GM12878 (cell line): ENCODE measurements at regions not wholly inside any gene's neighbourhood (a gene's known extent, or its start where the extent isn't known, plus 50 kb on each side); places are given as distances from the start of the nearest gene placed in this dataset.

Experiments used
- ATAC-seq: fragments of 200-7000 bp; cut with Tn5 transposase; 3 replicates; pipeline ENCODE4 v1.9.1; 2020; ENCODE audit warnings: mild to moderate bottlenecking, moderate library complexity
- BruUV-seq: library from RNA; stranded (reverse); fragments of 400-500 nt; replicated peaks from 2 replicates; lab custom pipeline; 2021; lab: Mats Ljungman, UMichigan
- CTCF ChIA-PET: fragments of 300-600 bp; sonication (Branson Sonifier 250); formaldehyde crosslinking; extraction: SDS; loops from one replicate; lab custom pipeline; 2021; ENCODE audit warnings: inconsistent platforms; lab: Yijun Ruan, JAX
- POLR2A ChIA-PET: fragments of 350-600 bp; formaldehyde crosslinking; extraction: SDS; loops from one replicate; lab custom pipeline; 2021; ENCODE audit warnings: inconsistent platforms; lab: Charles Lee
- RAD21 ChIA-PET: fragments of 300-600 bp; sonication (Branson Sonifier 250); formaldehyde crosslinking; loops from one replicate; lab custom pipeline; 2023; ENCODE audit warnings: antibody characterized with exemption; ENCODE audit not compliant: unreplicated experiment; lab: Charles Lee
- SMC1A ChIA-PET: fragments of 300-600 bp; sonication (Branson Sonifier 250); formaldehyde crosslinking; loops from one replicate; lab custom pipeline; 2023; ENCODE audit not compliant: unreplicated experiment, uncharacterized antibody; lab: Charles Lee
- DNase-seq: peaks from one replicate; pipeline ENCODE4 v3.0.0-alpha.2; 2011; ENCODE audit warnings: low read depth, low spot score
- FAIRE-seq: peaks from 3 replicates; lab custom pipeline; 2011; peaks lifted over from hg19 to GRCh38; lab: Jason Lieb, UNC
- H2AFZ ChIP-seq: 2 replicates; pipeline ENCODE4 v1.6.0; 2011; ENCODE audit warnings: low read depth, low read length, control low read depth; ENCODE audit not compliant: control insufficient read depth
- H3K27ac ChIP-seq: 2 replicates; pipeline ENCODE4 v1.5.1; 2011; ENCODE audit warnings: control low read depth; ENCODE audit not compliant: control insufficient read depth, insufficient read depth
- H3K27me3 ChIP-seq, 2 experiments: replicated peaks in 1 of 2; 2 replicates each; pipeline versions ENCODE4 v1.6.0 to v1.6.1; 2011; ENCODE audit warnings: low read length in 1 of 2; ENCODE audit not compliant: control insufficient read depth in 2 of 2, insufficient read depth in 2 of 2
- H3K36me3 ChIP-seq, 2 experiments: 2 replicates each; pipeline ENCODE4 v1.5.1; 2011; ENCODE audit warnings: low read length in 1 of 2; ENCODE audit not compliant: control insufficient read depth in 2 of 2, insufficient read depth in 2 of 2
- H3K4me1 ChIP-seq: 2 replicates; pipeline ENCODE4 v1.6.1; 2011; ENCODE audit warnings: mild to moderate bottlenecking, low read length, moderate library complexity, mixed read lengths; ENCODE audit not compliant: control insufficient read depth, insufficient read depth
- H3K4me2 ChIP-seq: 2 replicates; pipeline ENCODE4 v1.6.0; 2011; ENCODE audit warnings: control low read depth; ENCODE audit not compliant: control insufficient read depth, insufficient read depth
- H3K4me3 ChIP-seq: fragments of 200-600 bp; sonication (generic); 2 replicates; pipeline ENCODE4 v1.5.1; 2016
- H3K79me2 ChIP-seq: 2 replicates; pipeline ENCODE4 v1.6.0; 2011; ENCODE audit warnings: low read length; ENCODE audit not compliant: control insufficient read depth, insufficient read depth
- H3K9ac ChIP-seq: 2 replicates; pipeline ENCODE4 v1.8.0; 2011; ENCODE audit warnings: low read length, control low read depth, mixed read lengths; ENCODE audit not compliant: control insufficient read depth, insufficient read depth
- H3K9me3 ChIP-seq: replicated peaks from 3 replicates; pipeline ENCODE4 v1.5.1; 2011; ENCODE audit warnings: mild to moderate bottlenecking, low read length; ENCODE audit not compliant: control insufficient read depth, insufficient read depth
- H4K20me1 ChIP-seq: 2 replicates; pipeline ENCODE4 v1.6.0; 2011; ENCODE audit not compliant: control insufficient read depth, insufficient read depth
- ESRRA ChIP-seq: IDR thresholded peaks from 2 replicates; pipeline ENCODE4 v1.6.1; 2012; ENCODE audit warnings: mild to moderate bottlenecking, low read length, improper control_type of control experiment
- HDGF ChIP-seq: fragments of 450-650 bp; IDR thresholded peaks from 2 replicates; pipeline ENCODE4 v1.6.1; 2016; ENCODE audit warnings: antibody characterized with exemption
- MAX ChIP-seq: IDR thresholded peaks from 2 replicates; pipeline ENCODE4 v1.6.1; 2012; ENCODE audit warnings: low read depth, low read length, improper control_type of control experiment
- MTA3 ChIP-seq: IDR thresholded peaks from 2 replicates; pipeline ENCODE4 v1.6.1; 2012; ENCODE audit warnings: low read length, inconsistent platforms, borderline replicate concordance
- NFIC ChIP-seq: IDR thresholded peaks from 2 replicates; pipeline ENCODE4 v1.6.1; 2012; ENCODE audit warnings: low read depth, mild to moderate bottlenecking, inconsistent platforms, low read length, moderate library complexity
- NR2C1 ChIP-seq: fragments of 450-650 bp; IDR thresholded peaks from 2 replicates; pipeline ENCODE4 v1.6.1; 2017; ENCODE audit warnings: antibody characterized with exemption, mild to moderate bottlenecking, moderate library complexity
- NR2F1 ChIP-seq: fragments of 450-650 bp; conservative IDR thresholded peaks from 2 replicates; pipeline ENCODE4 v1.6.1; 2017; ENCODE audit warnings: mild to moderate bottlenecking
- POLR2AphosphoS5 ChIP-seq: IDR thresholded peaks from 2 replicates; pipeline ENCODE4 v1.6.1; 2011; ENCODE audit warnings: mild to moderate bottlenecking, low read length, inconsistent platforms
- SMAD5 ChIP-seq: IDR thresholded peaks from 2 replicates; pipeline ENCODE4 v1.6.1; 2016; ENCODE audit warnings: antibody characterized with exemption, low read depth
- SMC3 ChIP-seq: IDR thresholded peaks from 2 replicates; pipeline ENCODE4 v1.6.1; 2011; ENCODE audit warnings: low read length, improper control_type of control experiment, borderline replicate concordance
- TBL1XR1 ChIP-seq: IDR thresholded peaks from 2 replicates; pipeline ENCODE4 v1.6.1; 2012; ENCODE audit warnings: low read depth, low read length, improper control_type of control experiment
- ZBED1 ChIP-seq: IDR thresholded peaks from 2 replicates; pipeline ENCODE4 v1.6.1; 2016; ENCODE audit warnings: borderline replicate concordance
- ZSCAN29 ChIP-seq: fragments of 450-650 bp; IDR thresholded peaks from 2 replicates; pipeline ENCODE4 v1.6.1; 2017; ENCODE audit warnings: mild to moderate bottlenecking, moderate library complexity
- ZZZ3 ChIP-seq: IDR thresholded peaks from 2 replicates; pipeline ENCODE4 v1.6.1; 2011; ENCODE audit warnings: low read depth; ENCODE audit not compliant: control insufficient read depth, insufficient read length
- WGBS: methylation state at CpG from one replicate; pipeline ENCODE4 v1.1.6; 2016; ENCODE audit warnings: low lambda C conversion rate; ENCODE audit not compliant: insufficient replicate concordance, insufficient coverage; ENCODE audit errors: missing lambda C conversion rate; 5-methylcytosine and 5-hydroxymethylcytosine counted together
- in situ Hi-C: fragments of 300-500 bp; cut with MboI; formaldehyde crosslinking; loops from 9 replicates; pipeline ENCODE4 v1.14.3; 2018; ENCODE audit warnings: mixed read lengths
- intact Hi-C: fragments of 100-400 bp; cut with micrococcal nuclease; formaldehyde crosslinking; loops from one replicate; pipeline ENCODE4 v1.14.2; 2022; ENCODE audit not compliant: unreplicated experiment
- TF ChIP-seq, protein P1 (sequence below): fragments of 450-650 bp; IDR thresholded peaks from 2 replicates; pipeline ENCODE4 v1.6.1; 2017; ENCODE audit warnings: borderline replicate concordance
- TF ChIP-seq, protein P2 (sequence below): fragments of 450-650 bp; IDR thresholded peaks from 2 replicates; pipeline ENCODE4 v1.6.1; 2016; ENCODE audit warnings: mild to moderate bottlenecking

DNA sequence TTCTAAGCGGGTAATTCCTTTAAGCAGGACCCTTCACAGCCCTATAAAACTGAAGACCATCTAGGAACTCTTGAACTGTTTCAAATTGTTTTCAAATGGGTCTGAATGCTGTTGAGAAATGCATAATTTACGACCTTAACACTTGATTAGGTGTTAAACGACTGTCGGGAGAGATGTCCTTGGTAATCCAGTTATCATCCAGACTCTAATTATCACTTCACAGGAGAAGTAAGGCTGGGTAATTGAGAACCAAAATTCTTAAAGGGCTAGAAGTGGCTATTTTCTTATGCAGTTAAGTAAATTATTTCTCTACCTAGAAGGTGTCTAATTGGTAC is 276.7 kb upstream of the TBC1D5 start (continued):
- TF ChIP-seq NR2C1 (no peak), POLR2AphosphoS5 (no peak), SMAD5 (no peak), NFIC (no peak), ZZZ3 (no peak), MAX (no peak), MTA3 (no peak), NR2F1 (no peak), HDGF (no peak)
- TF ChIP-seq, protein P1, sequence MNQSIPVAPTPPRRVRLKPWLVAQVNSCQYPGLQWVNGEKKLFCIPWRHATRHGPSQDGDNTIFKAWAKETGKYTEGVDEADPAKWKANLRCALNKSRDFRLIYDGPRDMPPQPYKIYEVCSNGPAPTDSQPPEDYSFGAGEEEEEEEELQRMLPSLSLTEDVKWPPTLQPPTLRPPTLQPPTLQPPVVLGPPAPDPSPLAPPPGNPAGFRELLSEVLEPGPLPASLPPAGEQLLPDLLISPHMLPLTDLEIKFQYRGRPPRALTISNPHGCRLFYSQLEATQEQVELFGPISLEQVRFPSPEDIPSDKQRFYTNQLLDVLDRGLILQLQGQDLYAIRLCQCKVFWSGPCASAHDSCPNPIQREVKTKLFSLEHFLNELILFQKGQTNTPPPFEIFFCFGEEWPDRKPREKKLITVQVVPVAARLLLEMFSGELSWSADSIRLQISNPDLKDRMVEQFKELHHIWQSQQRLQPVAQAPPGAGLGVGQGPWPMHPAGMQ = no peak
- TF ChIP-seq, protein P2, sequence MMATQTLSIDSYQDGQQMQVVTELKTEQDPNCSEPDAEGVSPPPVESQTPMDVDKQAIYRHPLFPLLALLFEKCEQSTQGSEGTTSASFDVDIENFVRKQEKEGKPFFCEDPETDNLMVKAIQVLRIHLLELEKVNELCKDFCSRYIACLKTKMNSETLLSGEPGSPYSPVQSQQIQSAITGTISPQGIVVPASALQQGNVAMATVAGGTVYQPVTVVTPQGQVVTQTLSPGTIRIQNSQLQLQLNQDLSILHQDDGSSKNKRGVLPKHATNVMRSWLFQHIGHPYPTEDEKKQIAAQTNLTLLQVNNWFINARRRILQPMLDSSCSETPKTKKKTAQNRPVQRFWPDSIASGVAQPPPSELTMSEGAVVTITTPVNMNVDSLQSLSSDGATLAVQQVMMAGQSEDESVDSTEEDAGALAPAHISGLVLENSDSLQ = no peak

- intact Hi-C loops = no loop called here
- FAIRE-seq = no peak
- H3K36me3 ChIP-seq = no peaks in the 10 kb centered on the region
- H3K4me3 ChIP-seq = no peak overlapping the region
- RAD21 ChIA-PET = no interaction called here
- H3K27me3 ChIP-seq = no peaks in the 10 kb centered on the region
- H2AFZ ChIP-seq = no peak overlapping the region
- in situ Hi-C loops = no loop called here
- H4K20me1 ChIP-seq = no peaks in the 10 kb centered on the region
- TF ChIP-seq SMC3 (no peak), ZSCAN29 (no peak), ZBED1 (no peak), ESRRA (no peak), TBL1XR1 (no peak)
- H3K4me1 ChIP-seq = no peaks in the 10 kb centered on the region
- no peak for DNase-seq
- CTCF ChIA-PET = no interaction called here
- SMC1A ChIA-PET = no interaction called here
- H3K9me3 ChIP-seq = no peaks in the 10 kb centered on the region
- H3K9ac ChIP-seq = no peak overlapping the region
- H3K79me2 ChIP-seq = no peaks in the 10 kb centered on the region
- POLR2A ChIA-PET = no interaction called here
- H3K27ac ChIP-seq = no peak overlapping the region
- no peak overlapping the region for H3K4me2 ChIP-seq
- BruUV-seq = no TSS peak
- WGBS = 20% methylated on average over 5 of the region's 5 CpGs
- no peak for ATAC-seq
Measured at GRCh38 chr3:18018491-18019160, 276.2 kb upstream of the TBC1D5 start.
